GM21717 (cell line): ENCODE measurements at regions not wholly inside any gene's neighbourhood (a gene's known extent, or its start where the extent isn't known, plus 50 kb on each side); places are given as distances from the start of the nearest gene placed in this dataset.

Experiments used
- ATAC-seq: cut with Tn5 transposase; IDR thresholded peaks from one replicate; pipeline ENCODE4 v1.9.1; 2021; ENCODE audit warnings: mild to moderate bottlenecking, moderate library complexity; ENCODE audit not compliant: unreplicated experiment

- no peak for ATAC-seq
Measured at GRCh38 chr14:36465178-36465577, 54.9 kb downstream of the NKX2-1 start.

GRCh38 chr14:36462890-36463289, 57.1 kb downstream of the NKX2-1 start:
- no peak for ATAC-seq

GRCh38 chr14:36455241-36455627, 64.8 kb downstream of the NKX2-1 start:
- no peak for ATAC-seq

DNA sequence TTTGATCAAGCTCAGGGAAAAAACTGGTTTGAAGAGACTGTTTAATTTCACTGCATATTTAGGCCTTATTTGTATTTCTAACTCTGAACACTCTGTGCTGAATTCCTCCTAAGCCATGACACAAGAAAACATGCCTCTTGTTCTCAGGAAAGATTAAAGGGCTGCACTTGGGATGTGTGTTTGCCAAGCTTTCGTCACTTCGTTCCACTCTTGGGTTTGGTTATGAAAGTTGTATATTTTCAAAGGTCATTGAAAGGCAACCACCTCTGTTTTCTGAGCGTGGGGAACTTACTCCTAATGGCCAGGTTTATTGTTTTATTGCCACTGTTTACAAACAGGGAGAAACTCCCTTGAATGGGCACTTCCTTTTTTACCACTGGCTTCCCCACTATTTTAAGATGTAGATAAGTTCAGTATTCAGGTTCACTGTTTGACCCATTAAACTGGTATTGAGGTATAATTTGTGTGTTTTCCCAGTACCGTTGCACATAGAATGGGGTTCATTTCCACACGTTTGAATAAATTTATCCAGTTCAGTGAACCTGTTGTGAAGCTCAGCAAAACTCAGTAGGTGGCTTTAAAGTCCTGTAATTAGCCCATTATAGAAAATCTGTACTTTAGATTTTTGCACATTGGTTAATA, 65.3 kb downstream of the NKX2-1 start:
- ATAC-seq = no peak

GRCh38 chr14:36452860-36453259, 67.2 kb downstream of the NKX2-1 start:
- ATAC-seq = no peak

DNA sequence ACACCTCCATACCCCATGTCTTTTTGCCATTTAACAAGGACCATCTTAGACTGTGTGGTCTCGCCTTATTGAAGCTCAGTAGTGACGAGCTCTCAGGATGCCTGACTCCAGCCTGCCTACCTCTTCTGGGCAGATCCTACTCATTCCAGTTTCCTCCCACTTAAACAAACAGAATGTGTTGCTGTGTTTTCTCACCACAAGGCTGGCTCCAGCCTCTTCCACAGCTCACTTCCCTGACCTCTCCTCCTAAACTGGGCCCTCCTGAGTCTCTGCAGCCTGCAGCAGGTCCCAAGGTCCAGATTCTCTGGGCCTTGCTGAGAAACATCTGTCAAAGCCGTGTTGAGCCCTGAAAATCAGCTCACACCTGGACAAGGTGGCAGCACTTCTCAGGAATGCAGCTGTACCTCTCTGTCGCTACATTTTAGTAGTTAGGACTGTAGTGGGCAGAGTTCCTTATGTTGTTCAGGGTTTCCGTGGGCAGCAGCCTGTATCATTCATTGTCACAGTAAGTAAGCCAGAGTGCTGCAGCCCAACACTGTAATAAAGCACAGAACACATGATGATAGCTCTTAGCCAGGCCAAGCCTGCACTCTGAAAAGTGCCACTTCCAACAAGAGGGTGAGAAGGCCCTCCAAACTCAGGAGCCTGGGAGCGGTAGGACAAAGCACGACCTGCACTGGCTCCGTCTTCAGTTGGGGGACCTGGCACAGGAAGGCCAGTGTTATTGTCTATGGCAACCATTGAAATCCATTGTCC, 68.5 kb downstream of the NKX2-1 start:
- ATAC-seq = no peak

DNA sequence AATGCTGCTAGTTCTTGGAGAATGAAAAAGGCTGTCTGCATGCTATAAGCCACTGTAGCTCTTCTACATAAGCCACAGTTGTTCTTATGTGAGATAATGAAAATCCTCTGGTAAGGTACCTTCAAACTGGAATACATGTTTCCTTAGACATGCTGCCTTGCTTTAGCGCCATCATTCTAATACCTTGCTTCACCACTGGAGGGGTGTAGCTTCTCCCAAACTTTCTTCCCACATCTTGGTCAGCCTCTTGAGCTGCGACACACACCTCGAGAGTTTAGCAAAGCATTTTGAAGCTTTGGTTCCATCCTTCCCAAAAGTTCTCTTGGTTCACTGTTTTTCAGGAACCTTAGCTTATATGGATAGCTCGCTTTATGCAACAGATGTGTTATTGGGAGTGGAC, 69.5 kb downstream of the NKX2-1 start:
- ATAC-seq = no peak

- ATAC-seq = no peak
Measured at GRCh38 chr14:36449903-36450302, 70.1 kb downstream of the NKX2-1 start.

- no peak for ATAC-seq
Measured at GRCh38 chr14:36443374-36443773, 76.7 kb downstream of the NKX2-1 start.

- ATAC-seq = no peak
Measured at GRCh38 chr14:36442824-36443241, 77.2 kb downstream of the NKX2-1 start.

DNA sequence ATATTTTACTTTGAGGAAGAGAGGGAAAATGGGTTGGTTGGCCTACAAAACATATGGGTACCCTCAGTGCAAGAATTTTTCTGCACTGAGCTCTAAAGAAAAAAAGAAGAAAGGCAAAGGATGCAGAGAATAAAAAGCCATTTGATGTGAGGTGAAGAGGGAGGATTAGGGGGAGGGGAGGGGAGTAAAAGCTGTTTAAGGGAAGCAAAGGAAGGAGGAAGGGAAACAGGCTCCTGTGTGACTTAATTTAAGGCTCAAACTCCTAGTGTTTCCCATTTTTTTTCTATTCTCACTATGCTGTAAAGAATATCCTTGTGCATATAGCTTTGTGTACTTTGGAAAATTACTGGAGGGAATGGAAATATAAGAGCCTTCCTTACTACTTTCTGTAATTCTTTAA, 78.7 kb downstream of the NKX2-1 start:
- no peak for ATAC-seq

DNA sequence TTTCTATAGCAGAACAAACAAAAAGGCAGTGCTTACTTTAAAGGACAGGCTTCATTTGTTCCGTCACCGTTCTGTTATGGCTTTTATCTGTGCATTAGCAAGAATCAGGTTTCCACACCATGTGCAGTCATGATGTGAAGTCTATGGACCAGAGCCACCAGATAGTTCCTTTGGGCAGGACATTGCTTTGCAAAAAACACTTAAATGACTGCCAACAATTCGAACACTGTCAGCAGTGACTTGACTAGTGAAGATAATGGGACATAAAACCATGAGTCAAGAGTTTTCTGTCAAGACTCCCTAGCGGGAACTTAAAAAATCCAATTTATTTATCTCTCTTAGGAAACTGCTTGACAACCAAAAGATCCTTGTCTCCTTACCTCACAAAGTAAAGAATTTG, 80.3 kb downstream of the NKX2-1 start:
- ATAC-seq = no peak

GRCh38 chr14:36438883-36439282, 81.1 kb downstream of the NKX2-1 start:
- ATAC-seq = no peak

GRCh38 chr14:36430662-36431084, 89.4 kb downstream of the NKX2-1 start:
- no peak for ATAC-seq

DNA sequence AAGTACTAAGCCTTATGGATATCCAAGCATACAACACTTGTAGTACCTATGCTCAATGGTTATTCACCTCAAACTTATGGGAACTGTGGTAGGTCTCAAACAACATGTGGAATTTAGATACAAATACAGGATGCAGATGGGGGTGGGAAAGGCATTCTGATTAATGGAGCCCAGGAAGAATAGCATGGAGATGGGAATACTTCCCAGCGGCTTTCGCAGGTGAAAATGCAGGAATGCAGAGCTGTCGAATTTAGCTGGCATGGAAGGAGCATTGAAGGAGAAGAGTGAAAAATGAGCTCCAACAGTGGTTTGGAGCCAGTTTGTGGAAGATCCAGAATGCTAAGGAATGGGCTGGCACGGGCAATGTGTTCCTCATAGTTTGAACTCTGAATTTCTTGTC, 89.9 kb downstream of the NKX2-1 start:
- no peak for ATAC-seq

DNA sequence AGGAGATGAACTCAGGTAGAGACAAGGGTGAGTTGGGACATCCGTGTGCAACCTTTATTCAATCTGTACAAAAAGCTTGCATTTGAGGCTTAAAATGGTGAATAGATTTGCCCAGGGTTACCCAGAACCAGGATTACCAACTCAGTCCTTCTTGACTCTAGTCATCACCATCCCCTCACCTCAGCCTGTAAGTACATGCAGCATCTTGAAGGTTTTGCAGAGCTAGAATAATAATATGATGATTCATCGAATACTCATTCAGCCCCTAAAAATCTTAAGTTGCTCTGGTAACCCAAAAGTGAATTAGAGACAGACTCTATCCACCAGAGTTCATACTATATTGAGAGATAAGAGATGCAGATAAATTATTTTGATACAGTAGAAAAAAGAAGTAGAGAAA, 90.3 kb downstream of the NKX2-1 start:
- ATAC-seq = no peak

DNA sequence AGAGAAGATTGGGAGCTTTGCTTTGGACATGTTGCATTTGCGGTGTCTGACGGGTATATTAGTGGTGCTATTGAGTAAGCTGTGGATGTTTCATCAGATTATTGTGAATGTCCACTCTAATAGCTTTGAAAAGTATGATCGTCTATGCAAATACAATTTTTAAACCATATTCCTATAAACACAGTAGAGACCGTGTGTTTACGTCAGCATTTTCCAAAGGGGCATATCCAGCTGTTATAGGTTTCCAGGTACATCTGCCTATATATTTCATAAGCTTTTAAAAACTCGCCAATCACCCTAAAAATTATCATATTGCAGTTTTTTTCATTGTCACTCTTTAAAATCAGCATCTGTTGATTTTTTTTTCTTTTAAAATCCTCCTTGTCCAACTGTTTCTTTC, 91.7 kb downstream of the NKX2-1 start:
- ATAC-seq = no peak

- no peak for ATAC-seq
Measured at GRCh38 chr14:36426836-36427235, 93.2 kb downstream of the NKX2-1 start.

- ATAC-seq = no peak
Measured at GRCh38 chr14:36426113-36426512, 93.9 kb downstream of the NKX2-1 start.

DNA sequence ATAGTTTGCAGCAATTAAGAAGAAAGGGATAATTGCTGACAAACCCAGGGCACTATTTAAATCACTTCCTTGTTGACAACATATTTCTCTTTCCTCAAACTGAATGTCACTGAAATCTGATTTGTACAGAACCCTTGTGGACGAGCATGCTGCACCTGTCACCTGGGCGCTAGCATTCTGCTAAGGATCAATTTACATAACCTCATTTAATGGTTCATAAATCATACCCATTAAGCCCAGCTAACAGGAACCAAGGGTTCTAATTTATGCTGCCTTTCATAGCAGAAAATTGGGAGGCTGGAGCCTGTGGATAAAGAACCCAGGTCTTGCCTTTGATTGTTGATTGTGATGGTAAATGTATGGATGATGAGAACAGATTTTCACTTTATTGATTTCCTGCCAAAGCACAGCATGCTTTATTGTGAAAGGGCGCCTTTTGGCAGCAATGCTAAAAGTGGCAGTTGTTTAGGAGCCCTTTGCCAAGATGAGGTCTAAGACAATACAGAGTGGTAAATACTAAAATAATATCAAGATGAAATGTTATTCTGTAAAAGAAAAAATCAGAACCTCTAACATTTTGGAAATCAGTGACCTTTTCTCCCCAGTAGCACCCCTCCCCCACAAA, 95.4 kb downstream of the NKX2-1 start:
- no peak for ATAC-seq

DNA sequence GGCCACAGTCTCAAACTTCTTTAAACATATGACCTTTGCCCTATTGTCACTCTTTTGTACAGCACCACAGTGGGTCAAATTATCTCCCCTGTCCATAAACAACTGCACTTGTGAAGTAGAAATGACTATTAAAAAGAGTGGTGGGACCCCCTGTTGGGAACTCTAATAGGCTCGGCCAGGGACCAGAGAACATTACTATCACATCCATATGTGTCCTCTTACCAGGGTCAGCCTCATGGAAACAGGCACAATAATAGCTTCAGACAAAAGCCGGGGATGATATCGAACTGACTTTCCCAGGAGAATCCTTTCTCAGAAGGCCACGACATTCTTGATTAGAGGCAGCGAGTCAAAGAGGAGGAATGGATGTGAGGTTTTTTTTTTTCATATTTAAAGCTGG, 96.6 kb downstream of the NKX2-1 start:
- ATAC-seq = no peak

- ATAC-seq = no peak
Measured at GRCh38 chr14:36420149-36420687, 99.8 kb upstream of the MBIP start.
